PFSK-1 (cell line): ENCODE measurements at regions not wholly inside any gene's neighbourhood (a gene's known extent, or its start where the extent isn't known, plus 50 kb on each side); places are given as distances from the start of the nearest gene placed in this dataset.

Experiments used
- FOXP2 ChIP-seq: optimal IDR thresholded peaks from 2 replicates; pipeline ENCODE3; 2011; ENCODE audit warnings: borderline replicate concordance, control low read depth, inconsistent platforms; ENCODE audit not compliant: insufficient read depth; ENCODE audit errors: extremely low read length, extremely low read depth
- POLR2AphosphoS5 ChIP-seq: IDR thresholded peaks from 2 replicates; pipeline ENCODE4 v1.6.1; 2012; ENCODE audit warnings: low read depth, mild to moderate bottlenecking, control low read depth, low read length, moderate library complexity
- SIN3A ChIP-seq: IDR thresholded peaks from 2 replicates; pipeline ENCODE4 v1.6.1; 2012; ENCODE audit warnings: mild to moderate bottlenecking, low read length, moderate library complexity, borderline replicate concordance; ENCODE audit not compliant: insufficient read depth
- TAF1 ChIP-seq: IDR thresholded peaks from 2 replicates; pipeline ENCODE4 v1.6.1; 2012; ENCODE audit warnings: low read length, control low read depth, borderline replicate concordance; ENCODE audit not compliant: insufficient read depth
- TF ChIP-seq, protein P1 (sequence below), 2 experiments: IDR thresholded peaks; 2 replicates each; pipeline versions ENCODE4 v1.6.1 to v1.8.0; 2011 to 2012; ENCODE audit warnings: low read depth in 2 of 2, low read length in 2 of 2, control low read depth in 1 of 2, inconsistent platforms in 1 of 2, mild to moderate bottlenecking in 1 of 2, moderate library complexity in 1 of 2; ENCODE audit not compliant: insufficient read depth in 1 of 2

DNA sequence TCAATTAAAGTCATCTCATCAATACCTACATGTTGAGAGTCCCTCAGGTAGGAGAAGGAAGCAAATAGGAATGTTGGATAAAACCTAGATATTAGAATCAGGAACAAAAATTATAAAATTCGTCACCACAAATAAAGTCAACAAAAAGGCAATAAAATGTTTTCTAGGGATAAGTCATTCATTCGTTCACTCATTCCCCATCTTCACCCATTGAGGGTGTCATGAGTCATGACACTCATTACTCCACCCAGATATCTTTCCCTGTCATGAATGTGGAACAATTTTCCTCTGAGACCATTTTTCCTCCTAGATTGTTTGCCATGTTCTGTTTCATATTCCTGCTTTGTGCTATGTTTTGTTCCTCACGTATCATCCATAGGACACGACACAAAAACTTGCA, 50.9 kb upstream of the OLIG3 start:
- TF ChIP-seq TAF1 (no peak), SIN3A (no peak), POLR2AphosphoS5 (no peak), FOXP2 (no peak)
- TF ChIP-seq, protein P1, sequence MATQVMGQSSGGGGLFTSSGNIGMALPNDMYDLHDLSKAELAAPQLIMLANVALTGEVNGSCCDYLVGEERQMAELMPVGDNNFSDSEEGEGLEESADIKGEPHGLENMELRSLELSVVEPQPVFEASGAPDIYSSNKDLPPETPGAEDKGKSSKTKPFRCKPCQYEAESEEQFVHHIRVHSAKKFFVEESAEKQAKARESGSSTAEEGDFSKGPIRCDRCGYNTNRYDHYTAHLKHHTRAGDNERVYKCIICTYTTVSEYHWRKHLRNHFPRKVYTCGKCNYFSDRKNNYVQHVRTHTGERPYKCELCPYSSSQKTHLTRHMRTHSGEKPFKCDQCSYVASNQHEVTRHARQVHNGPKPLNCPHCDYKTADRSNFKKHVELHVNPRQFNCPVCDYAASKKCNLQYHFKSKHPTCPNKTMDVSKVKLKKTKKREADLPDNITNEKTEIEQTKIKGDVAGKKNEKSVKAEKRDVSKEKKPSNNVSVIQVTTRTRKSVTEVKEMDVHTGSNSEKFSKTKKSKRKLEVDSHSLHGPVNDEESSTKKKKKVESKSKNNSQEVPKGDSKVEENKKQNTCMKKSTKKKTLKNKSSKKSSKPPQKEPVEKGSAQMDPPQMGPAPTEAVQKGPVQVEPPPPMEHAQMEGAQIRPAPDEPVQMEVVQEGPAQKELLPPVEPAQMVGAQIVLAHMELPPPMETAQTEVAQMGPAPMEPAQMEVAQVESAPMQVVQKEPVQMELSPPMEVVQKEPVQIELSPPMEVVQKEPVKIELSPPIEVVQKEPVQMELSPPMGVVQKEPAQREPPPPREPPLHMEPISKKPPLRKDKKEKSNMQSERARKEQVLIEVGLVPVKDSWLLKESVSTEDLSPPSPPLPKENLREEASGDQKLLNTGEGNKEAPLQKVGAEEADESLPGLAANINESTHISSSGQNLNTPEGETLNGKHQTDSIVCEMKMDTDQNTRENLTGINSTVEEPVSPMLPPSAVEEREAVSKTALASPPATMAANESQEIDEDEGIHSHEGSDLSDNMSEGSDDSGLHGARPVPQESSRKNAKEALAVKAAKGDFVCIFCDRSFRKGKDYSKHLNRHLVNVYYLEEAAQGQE (IDR thresholded peaks at IDR 0.05; ENCODE audit: insufficient read depth in 1 of 2, low read depth in 2 of 2, low read length in 2 of 2): no peak
